C4-2B (cell line): ENCODE measurements at regions not wholly inside any gene's neighbourhood (a gene's known extent, or its start where the extent isn't known, plus 50 kb on each side); places are given as distances from the start of the nearest gene placed in this dataset.

Experiments
- ZFX ChIP-seq: fragments of 450-650 bp; IDR thresholded peaks from 2 replicates; pipeline ENCODE4 v1.6.1; 2017
- TF ChIP-seq, protein P1 (sequence below): fragments of 450-650 bp; conservative IDR thresholded peaks from 2 replicates; pipeline ENCODE4 v1.5.1; 2017; ENCODE audit warnings: mild to moderate bottlenecking

DNA sequence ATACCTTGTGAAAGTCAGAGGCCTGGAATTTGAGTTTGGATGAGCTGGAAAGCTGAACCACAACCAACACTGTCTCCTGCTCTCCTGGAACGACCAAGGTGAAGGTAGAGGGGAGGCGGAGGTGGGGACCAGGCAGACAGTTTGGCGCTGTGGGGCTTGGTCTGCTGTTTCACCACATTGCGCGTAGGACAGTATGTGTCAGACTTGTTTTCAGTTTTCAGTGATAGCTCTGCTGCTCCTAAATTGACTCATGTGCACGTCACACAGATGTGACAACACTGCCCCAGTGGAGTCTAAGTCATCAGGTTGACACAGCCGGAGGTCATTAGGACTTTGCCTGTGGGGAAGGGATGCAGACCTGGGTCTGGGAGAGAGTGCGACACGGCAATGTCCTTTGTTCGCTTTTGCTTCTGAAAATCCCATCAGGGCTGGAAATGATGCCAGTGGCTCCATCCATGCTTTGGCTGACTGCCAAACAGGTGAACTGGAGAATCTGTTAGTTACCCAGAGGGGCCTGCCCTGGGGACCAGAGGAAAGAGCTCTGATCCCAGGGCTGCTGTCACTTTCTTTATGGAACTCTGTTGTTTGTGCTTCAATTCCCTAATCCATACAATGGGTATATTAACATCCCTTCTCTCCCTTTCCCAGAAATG lies 255.5 kb downstream of the CDC5L start:
- TF ChIP-seq, protein P1, sequence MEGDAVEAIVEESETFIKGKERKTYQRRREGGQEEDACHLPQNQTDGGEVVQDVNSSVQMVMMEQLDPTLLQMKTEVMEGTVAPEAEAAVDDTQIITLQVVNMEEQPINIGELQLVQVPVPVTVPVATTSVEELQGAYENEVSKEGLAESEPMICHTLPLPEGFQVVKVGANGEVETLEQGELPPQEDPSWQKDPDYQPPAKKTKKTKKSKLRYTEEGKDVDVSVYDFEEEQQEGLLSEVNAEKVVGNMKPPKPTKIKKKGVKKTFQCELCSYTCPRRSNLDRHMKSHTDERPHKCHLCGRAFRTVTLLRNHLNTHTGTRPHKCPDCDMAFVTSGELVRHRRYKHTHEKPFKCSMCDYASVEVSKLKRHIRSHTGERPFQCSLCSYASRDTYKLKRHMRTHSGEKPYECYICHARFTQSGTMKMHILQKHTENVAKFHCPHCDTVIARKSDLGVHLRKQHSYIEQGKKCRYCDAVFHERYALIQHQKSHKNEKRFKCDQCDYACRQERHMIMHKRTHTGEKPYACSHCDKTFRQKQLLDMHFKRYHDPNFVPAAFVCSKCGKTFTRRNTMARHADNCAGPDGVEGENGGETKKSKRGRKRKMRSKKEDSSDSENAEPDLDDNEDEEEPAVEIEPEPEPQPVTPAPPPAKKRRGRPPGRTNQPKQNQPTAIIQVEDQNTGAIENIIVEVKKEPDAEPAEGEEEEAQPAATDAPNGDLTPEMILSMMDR, result no peak
- no peak for TF ChIP-seq ZFX
